Coronary artery (tissue), 2 donors: ENCODE measurements at regions not wholly inside any gene's neighbourhood (a gene's known extent, or its start where the extent isn't known, plus 50 kb on each side); places are given as distances from the start of the nearest gene placed in this dataset.

ENCODE experiments used
- DNase-seq: peaks from one replicate; pipeline ENCODE4 v3.0.0-alpha.2; 2017; ENCODE audit warnings: low spot score
- H3K27ac ChIP-seq, 2 donors: fragments of 200-600 bp; sonication (generic); one replicate each; pipeline ENCODE4 v1.5.1; 2016 to 2019
- H3K4me3 ChIP-seq: fragments of 200-600 bp; sonication (generic); 2 replicates; pipeline ENCODE4 v1.5.1; 2016; ENCODE audit warnings: mild to moderate bottlenecking, moderate library complexity
- TF ChIP-seq, protein P1 (sequence below): fragments of 200-600 bp; sonication (generic); IDR thresholded peaks from one replicate; pipeline ENCODE4 v1.5.1; 2019; ENCODE audit warnings: antibody characterized with exemption

DNA sequence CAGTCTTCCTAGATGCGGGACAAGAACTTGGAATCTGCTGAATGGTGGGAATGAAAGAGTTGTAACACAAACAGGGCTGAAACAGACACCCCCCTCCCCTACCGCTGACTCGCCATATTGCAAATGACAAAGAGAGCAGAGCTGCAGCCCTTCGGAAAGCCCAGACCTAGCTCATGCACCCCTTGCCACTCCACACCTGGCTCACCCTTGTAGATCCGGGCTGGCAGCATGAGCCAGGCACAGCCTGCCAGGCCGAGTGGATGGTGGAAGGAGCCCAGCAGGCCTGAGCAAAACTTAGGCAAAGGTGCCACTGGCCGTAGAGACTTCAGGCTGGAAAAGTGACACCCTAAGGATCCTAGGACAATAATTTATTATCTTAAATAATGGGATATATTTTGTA lies 237.4 kb upstream of the SEMA3D start:
- TF ChIP-seq, protein P1, sequence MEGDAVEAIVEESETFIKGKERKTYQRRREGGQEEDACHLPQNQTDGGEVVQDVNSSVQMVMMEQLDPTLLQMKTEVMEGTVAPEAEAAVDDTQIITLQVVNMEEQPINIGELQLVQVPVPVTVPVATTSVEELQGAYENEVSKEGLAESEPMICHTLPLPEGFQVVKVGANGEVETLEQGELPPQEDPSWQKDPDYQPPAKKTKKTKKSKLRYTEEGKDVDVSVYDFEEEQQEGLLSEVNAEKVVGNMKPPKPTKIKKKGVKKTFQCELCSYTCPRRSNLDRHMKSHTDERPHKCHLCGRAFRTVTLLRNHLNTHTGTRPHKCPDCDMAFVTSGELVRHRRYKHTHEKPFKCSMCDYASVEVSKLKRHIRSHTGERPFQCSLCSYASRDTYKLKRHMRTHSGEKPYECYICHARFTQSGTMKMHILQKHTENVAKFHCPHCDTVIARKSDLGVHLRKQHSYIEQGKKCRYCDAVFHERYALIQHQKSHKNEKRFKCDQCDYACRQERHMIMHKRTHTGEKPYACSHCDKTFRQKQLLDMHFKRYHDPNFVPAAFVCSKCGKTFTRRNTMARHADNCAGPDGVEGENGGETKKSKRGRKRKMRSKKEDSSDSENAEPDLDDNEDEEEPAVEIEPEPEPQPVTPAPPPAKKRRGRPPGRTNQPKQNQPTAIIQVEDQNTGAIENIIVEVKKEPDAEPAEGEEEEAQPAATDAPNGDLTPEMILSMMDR = no peak
- DNase-seq = no peak
- no peak overlapping the region for H3K27ac ChIP-seq
- H3K4me3 ChIP-seq = no peak overlapping the region

DNA sequence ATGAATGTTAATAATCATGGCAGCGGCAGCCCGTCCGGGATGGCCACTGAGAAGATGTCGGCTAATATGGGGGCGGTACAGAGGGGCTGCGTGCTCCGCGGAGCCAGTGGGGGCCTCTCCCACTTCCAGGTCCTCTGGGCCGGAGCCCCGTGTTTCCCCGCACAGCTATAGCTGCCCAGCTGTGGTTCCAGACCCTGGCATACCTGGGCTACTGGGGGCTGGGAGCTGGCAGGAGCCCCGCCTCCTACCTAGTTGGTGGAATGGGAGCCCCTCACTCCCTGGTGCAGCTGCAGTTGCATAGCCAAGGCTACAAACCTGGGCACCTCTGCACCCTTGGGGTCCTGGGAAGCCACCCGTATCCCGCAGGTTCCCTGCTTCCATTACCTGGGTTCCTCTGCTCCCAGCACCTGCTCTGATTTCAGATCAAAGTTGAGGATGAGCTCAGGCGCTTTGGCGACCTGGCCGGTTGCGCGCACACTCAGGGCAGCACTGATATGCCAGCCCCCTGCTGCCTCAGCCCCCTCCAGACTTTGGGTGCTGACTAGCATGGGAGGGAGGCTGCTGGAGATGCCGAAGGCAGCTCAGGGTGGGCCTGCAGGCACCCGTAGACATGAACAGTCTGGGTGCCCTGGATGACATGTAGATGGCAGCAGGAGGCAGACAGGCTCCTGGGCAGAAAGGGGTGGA lies 236.5 kb upstream of the SEMA3D start:
- Histone ChIP-seq H3K4me3 (no peak overlapping the region), H3K27ac (no peak overlapping the region)
- no peak for DNase-seq
- TF ChIP-seq, protein P1 = no peak

DNA sequence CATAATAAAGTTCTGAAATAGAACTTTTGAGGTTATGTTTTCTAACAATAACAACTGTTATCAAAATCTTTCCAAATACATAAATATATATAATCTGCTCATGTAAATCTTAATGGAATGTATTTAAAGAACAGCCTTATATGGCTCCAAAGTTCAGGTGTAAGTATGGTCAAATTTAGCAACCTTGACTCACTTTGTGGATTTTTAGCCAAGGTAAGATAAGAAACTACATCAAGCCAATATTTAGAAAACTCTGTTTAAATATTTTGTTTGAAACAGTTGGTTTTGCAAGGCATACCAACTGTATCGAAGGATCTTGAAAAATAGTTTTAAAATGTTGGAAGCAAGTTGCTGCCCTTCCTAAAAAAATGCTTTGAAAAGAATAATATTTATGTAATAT lies 228.9 kb upstream of the SEMA3D start:
- no peak overlapping the region for H3K4me3 ChIP-seq
- no peak overlapping the region for H3K27ac ChIP-seq
- TF ChIP-seq, protein P1 = no peak
- no peak for DNase-seq

DNA sequence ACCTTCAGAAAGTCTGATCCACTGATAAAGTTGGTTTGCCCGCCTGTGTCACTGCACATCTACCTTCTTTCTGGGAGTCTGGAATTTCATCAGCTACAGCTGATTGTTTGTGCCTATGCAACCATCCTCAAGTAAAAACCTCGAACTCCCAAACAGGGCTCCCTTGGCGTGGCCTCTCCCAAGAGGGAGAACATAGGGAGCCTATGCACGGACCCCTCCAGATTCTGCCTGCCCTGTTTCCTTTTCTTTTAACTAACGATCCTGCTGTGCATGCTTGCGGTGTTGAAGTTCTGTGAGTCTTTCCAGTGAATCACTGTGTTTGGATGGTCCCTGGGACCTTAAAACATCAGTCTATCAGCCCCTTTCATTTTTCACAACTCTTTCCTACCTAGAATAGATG lies 226.9 kb upstream of the SEMA3D start:
- TF ChIP-seq, protein P1 = no peak
- no peak overlapping the region for H3K27ac ChIP-seq
- DNase-seq = no peak
- no peak overlapping the region for H3K4me3 ChIP-seq

DNA sequence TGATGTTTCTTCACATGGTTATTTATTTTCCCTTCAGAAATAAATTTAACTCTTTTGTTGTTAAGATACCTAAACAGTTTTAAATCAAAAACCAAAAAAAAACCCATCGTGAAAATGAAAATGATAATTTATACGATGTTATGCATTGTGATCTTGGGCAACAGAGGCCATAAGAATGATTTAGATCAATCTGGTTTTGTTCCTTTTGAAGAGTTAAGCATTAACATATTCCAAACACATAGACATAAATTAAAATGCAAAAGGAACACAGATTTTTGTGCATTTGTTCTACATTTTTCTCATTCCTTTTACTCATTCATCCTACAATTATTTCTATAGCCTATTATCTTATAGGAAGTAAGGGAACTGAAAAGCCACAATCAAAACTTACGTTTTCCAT lies 226.1 kb upstream of the SEMA3D start:
- no peak for DNase-seq
- no peak overlapping the region for H3K4me3 ChIP-seq
- H3K27ac ChIP-seq = no peak overlapping the region
- TF ChIP-seq, protein P1 = no peak

DNA sequence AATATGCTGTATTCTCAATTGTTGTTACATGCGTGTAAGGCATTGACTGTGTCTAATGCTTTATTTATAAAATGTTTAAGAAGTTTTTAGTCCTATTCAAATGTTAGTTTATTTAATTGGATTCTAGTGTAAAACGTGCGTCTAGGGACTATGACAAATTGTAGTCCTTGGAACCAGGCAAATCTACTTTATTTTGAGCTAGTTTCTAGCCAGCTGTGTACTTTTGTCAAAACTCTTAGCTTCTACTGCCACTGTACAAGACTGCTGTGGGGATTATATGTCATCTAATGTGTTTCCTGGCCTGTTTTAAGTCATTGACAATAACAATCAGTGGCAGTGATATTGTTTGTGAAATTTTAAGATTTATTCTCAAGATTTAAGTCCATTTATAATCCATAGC lies 220.5 kb upstream of the SEMA3D start:
- no peak for DNase-seq
- TF ChIP-seq, protein P1 = no peak
- no peak overlapping the region for H3K27ac ChIP-seq
- H3K4me3 ChIP-seq = no peak overlapping the region
